ENCODE measurements at regions not wholly inside any gene's neighbourhood (a gene's known extent, or its start where the extent isn't known, plus 50 kb on each side); places are given as distances from the start of the nearest gene placed in this dataset.
"Not testable (repeated sequence)": the region's sequence is repeated elsewhere in the genome, so short reads cannot be mapped to it uniquely, and the experiment has no call there.

DNA sequence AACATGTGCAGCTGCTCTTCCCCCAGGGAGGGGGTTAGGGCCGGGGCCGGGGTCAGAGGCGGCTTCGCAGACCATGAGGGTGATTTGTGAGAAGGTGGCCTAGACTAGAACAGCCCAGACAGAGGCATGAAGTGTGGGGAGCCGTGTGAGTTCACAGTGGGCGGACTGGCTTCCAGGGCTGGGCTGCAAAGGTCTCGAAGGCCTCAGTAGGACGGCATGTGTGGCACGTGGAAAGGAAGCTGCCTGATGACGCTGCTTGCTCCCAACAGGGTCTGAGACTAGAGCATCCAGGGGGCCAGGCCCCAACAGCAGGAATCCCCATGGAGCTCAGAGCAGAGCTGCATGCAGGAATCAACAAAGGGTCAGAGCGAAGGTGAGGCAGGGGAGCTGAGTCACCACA lies 111.5 kb upstream of the ZNF469 start:
- not testable (repeated sequence) for TF ChIP-seq CTCF, POLR2AphosphoS5 (IDR thresholded peaks at IDR 0.05)

Measured in prostate gland (tissue), 2 donors.